Right lobe of liver (tissue), 4 donors: ENCODE measurements at regions not wholly inside any gene's neighbourhood (a gene's known extent, or its start where the extent isn't known, plus 50 kb on each side); places are given as distances from the start of the nearest gene placed in this dataset.
"Not testable (repeated sequence)": the region's sequence is repeated elsewhere in the genome, so short reads cannot be mapped to it uniquely, and the experiment has no call there.

Source experiments
- POLR2A ChIP-seq: fragments of 450-650 bp; IDR thresholded peaks from one replicate; pipeline ENCODE4 v1.6.1; 2017; ENCODE audit warnings: antibody characterized with exemption, mild to moderate bottlenecking
- TF ChIP-seq, protein P1 (sequence below), 4 donors: fragments of 200-600 bp in 3 of 4; fragments of 450-650 bp in 1 of 4; IDR thresholded peaks; one replicate each; pipeline versions ENCODE4 v1.5.1 to v1.8.0; 2016 to 2022; ENCODE audit warnings: antibody characterized with exemption in 4 of 4, mild to moderate bottlenecking in 2 of 4
- donor health status: DM: no; HTN: no; CAD: no.
- donor health status: DM: no; HTN: no; CAD: no.
- donor health status: DM: no; HTN: yes; CAD: no.

DNA sequence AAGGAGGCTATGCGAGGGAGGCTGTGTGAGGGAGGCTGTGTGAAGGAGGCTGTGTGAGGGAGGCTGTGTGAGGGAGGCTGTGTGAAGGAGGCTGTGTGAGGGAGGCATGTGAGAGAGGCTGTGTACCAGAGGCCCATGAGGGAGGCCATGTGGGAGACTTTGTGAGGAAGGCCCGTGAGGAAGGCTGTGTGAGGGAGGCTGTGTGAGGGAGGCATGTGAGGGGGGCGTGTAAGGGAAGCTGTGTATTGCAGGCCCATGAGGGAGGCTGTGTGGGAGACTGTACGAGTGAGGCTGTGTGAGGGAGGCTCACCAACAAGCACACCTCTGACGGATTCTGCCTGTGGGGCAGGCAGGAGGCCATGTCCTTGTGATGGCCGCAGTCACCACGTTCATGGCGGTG, 122.7 kb upstream of the RNF32 start:
- TF ChIP-seq, protein P1, sequence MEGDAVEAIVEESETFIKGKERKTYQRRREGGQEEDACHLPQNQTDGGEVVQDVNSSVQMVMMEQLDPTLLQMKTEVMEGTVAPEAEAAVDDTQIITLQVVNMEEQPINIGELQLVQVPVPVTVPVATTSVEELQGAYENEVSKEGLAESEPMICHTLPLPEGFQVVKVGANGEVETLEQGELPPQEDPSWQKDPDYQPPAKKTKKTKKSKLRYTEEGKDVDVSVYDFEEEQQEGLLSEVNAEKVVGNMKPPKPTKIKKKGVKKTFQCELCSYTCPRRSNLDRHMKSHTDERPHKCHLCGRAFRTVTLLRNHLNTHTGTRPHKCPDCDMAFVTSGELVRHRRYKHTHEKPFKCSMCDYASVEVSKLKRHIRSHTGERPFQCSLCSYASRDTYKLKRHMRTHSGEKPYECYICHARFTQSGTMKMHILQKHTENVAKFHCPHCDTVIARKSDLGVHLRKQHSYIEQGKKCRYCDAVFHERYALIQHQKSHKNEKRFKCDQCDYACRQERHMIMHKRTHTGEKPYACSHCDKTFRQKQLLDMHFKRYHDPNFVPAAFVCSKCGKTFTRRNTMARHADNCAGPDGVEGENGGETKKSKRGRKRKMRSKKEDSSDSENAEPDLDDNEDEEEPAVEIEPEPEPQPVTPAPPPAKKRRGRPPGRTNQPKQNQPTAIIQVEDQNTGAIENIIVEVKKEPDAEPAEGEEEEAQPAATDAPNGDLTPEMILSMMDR (IDR thresholded peaks at IDR 0.05), result not testable (repeated sequence)
- TF ChIP-seq POLR2A, result not testable (repeated sequence)
